Activated CD8-positive, alpha-beta memory T cell treated with anti-CD3 and anti-CD28 coated beads, Interleukin-2, amount 50 U/mL, for 1 hour (primary cell): ENCODE measurements at regions not wholly inside any gene's neighbourhood (a gene's known extent, or its start where the extent isn't known, plus 50 kb on each side); places are given as distances from the start of the nearest gene placed in this dataset.
"Not testable (repeated sequence)": the region's sequence is repeated elsewhere in the genome, so short reads cannot be mapped to it uniquely, and the experiment has no call there.

Experiments used
- DNase-seq: peaks from one replicate; pipeline ENCODE4 v3.0.0-alpha.2; 2020; ENCODE audit errors: extremely low read depth

DNA sequence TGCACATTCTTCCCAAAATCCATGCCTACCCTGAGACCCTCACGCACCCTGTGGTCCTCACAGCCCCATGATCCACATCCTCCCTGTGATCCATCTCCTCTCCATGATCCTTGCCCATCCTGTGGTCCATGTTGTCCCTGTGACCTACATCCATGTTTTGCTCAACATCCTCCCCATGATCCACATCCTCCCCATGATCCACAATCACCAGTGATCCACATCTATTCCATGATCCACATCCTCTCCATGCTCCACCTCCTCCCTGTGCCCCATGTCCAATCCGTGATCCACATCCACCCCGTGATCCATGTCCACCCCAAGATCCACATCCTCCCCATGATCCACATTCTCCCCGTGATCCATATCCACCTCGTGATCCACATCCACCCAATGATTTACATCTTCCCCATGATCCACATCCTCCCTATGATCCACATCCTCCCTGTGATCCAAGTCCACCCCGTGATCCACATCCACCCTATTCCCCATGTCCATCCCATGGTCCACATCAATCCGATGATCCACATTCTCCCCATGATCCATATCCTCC lies 281.2 kb downstream of the MYCN start:
- DNase-seq, result no peak

DNA sequence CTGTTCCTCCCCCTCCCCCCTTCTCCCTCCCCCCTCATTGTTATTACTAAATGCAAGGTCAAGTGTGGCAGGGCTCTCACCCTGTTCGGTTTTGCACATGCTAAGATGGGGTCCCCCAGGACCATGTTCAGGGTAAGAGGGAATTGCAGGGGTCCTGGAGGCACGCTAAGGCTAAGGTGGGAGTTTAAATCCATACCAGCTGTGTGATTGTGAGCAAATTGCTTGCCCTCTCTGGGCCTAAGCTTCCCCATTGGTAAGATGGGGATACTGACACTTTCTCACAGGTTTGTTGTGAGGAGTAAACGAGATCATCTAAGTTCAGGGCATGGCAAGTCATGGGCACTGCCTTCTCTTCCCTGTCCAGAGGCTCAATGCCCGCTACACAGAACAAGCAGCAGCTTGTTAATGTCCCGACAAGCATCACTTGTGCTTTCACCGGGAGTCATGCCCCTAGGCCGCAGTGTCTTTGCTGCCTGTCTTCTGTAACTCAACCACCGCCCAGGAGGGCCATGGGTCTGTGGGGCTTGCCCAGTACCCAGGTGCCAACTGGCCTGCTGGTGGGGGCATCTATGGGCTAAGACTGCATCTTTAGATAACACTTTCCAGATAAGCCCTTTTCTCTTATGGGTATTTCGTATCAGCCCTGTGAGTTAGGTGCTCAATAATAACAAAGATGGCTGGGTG lies 279.1 kb downstream of the MYCN start:
- no peak for DNase-seq

- no peak for DNase-seq
Observed at GRCh38 chr2:16218625-16219024, 278.3 kb downstream of the MYCN start.

- no peak for DNase-seq
Observed at GRCh38 chr2:16218161-16218560, 277.8 kb downstream of the MYCN start.

GRCh38 chr2:16217741-16218140 lies 277.4 kb downstream of the MYCN start:
- not testable (repeated sequence) for DNase-seq

- no peak for DNase-seq
Observed at GRCh38 chr2:16217291-16217690, 276.9 kb downstream of the MYCN start.

DNA sequence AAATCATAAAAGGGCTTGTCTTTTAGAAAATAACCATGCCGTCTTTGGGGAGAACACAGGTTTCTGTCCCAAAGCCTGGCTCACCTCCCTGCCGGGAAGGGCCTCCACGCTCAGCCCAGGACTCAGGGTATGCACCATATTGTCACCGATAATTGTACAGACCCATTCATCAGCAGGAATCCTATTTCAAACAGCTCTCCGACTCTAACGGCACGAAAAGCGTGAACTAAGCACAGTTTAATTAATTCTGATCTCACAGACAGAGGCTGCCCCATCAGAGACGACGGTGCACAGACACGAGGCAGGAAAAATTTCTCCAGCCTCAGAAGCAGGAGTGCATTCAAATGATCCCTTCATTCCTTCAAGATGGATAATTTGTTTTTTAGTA lies 276.2 kb downstream of the MYCN start:
- no peak for DNase-seq

GRCh38 chr2:16215902-16216557 lies 275.7 kb downstream of the MYCN start:
- DNase-seq, result no peak

- no peak for DNase-seq
Observed at GRCh38 chr2:16214861-16215260, 274.5 kb downstream of the MYCN start.

DNA sequence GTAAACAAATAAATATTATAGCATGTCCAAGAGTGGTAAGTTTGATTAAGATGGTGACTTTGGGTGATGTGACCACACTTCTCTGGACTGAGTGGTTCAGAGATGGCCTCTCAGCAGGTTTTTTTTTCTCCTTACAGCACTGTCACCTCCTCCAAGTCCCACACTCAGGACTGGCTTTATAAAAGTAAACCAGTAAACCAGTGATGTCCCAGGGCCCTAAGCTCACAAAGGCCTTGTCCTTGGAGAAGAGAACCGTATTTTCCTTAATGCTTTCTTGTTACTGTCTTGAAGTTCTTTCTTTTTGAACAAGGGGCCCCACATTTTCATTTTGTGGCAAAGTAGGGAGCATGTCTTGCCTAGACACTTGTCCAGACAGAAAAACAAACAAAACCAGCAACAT lies 274.0 kb downstream of the MYCN start:
- no peak for DNase-seq

DNA sequence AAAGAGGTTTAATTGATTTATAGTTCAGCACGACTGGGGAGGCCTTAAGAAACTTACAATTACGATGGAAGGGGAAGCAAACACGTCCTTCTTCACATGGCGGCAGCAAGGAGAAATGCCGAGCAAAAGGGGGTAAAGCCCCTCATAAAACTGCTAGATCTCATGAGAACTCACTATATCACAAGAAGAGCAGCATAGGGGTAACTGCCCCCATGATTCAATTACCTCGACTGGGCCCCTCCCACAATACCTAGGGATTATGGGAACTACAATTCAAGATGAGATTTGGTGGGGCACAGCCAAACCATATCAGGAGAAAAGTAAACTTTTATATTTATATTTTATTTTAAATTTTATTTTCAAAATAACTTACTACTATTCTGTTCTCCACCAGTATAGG lies 272.0 kb downstream of the MYCN start:
- no peak for DNase-seq

DNA sequence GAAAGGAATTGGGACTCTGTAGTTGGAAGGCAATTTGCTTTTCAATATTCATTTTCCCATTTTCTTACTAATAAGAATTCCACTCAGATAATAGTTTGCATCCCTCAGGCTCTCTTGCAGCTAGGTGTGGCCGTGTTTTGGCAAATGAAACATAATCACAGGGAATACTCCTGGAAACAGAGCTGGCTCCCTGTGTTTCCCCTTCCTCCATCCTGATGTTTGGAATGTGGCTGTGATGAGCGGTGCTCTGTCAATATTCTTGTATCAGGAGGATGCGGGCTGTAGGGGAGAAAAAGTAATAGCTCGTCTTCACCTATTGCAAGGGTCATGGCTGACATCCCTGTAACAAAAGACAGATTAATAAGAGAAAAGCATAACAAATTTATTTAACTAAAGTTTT lies 271.0 kb downstream of the MYCN start:
- no peak for DNase-seq

- DNase-seq, result no peak
Observed at GRCh38 chr2:16210841-16211240, 270.5 kb downstream of the MYCN start.

DNA sequence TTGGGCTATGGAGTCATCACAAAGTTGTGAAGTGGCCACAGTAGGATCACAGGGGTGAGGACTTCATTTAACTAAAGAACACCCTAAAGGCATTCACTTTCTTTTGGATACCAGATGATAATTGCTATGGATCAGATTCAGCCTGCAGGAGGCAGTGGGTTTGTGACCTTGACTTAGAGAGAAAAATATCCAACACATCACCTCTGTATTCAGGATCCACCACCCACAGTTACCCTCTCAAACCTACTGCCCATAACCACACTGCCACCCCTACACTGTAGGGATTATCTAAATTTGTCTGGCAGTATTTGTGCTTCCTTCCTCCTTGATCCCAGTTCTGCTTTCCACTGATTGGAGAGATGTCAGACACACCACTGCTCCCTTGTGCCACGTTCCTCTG lies 269.4 kb downstream of the MYCN start:
- no peak for DNase-seq

DNA sequence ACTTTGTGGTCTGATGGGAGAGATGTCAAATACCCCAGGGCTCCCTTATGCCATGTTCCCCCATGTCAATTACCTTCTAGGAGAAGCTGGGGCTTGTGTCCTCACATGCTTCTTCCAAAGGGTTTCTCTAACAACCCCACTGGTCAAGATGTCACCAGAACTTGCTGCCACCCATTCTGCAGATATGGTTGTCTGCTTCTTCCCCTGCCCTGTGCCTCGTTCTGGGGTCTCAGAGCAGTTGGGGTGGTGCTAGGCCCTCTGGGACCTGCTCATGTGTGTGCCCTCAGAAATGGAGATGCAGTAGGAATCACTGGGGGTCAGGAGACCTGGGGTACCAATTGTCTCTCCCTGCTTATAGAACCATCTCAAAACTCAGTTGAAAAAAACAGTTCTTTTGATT lies 268.6 kb downstream of the MYCN start:
- DNase-seq, result no peak

GRCh38 chr2:16208241-16208797 lies 268.0 kb downstream of the MYCN start:
- DNase-seq, result no peak

- no peak for DNase-seq
Observed at GRCh38 chr2:16207611-16208010, 267.3 kb downstream of the MYCN start.

- no peak for DNase-seq
Observed at GRCh38 chr2:16207151-16207550, 266.8 kb downstream of the MYCN start.

DNA sequence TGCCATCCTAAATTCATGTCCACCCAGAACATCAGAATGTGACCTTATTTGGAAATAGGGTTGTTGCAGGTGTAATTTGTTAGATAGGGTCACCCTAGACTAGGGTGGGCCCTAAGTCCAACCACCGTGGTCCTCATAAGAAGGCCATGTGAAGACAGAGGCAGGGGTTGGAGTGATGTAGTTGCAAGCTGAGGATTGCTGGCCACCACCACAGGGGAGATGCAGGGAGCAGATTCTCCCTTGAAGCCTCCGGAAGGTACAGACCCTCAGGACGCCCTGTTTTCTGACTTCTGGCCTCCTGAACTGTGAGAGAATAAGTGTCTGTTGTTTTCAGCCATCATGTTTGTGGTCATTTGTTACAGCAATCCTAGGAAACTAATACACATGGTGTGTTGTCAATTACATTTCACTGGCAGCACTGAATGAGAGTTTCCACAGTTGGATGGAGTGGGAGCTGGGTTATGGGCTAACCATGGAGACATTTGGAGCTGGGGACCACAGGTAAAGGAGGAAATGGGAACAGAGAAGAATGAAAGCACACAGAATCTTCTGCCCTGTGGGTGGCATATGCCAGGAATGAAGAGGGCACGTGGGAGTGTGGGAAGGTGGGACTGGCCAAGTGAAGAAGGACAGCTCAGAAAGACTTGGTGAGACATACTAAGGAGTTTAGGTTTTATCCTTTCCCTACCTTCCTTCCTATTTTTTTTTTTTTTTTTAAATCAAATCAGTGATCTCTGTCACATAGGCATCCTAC lies 266.0 kb downstream of the MYCN start:
- DNase-seq, result no peak

DNA sequence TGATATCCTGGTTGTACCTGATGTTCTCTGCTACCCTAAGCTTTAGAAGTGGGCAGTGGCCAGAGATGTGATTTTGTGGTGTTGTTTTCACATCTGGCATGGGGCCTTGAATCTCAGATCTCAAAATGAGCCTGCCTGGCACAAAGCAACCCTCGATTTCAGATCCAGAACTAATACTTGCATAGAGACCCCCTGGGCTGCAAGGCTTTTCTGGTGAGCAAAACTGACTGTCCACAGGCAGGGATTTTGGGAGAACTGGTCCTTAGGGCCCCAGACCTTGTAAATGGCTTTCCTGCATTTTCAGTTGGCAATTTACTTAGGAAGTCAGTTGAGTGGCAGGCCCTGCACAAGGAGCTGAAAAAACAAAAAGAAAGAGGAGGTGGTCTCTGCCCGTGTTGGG lies 265.3 kb downstream of the MYCN start:
- DNase-seq, result no peak

DNA sequence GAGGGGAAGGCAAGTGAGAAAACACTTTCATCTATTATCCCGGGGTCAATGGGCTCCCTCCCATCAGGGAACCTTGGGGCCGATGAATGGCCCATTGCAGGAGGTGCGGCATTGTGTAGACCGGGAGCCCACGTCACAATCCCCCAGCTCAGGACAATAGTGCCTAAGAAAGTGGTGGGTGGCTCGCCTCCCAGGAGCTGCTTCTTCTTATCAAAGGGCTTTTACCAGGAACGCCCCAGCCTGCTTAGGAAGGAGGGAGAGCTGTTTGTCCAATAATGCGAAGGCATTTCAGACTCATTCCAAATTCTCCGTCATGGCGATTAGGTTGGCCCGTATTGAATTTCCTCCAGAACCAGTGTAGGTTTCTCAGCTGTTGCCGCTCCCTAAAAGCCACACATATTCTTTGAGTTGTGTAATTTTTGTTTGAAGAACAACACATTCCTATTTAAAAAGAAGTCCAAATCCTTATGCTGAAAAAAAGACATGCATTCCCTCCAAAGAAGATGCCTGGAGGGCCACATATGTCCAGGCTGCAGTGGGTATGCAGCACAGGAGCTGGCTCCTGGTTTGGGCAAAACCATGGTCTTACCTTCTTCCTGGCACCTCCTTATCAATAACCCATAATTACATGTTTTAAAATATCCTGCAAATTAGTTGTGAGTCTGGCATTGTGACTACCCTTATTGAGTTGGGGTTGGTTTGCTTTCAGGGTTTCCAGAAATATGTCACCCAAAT lies 264.7 kb downstream of the MYCN start:
- no peak for DNase-seq

- DNase-seq, result no peak
Observed at GRCh38 chr2:16204251-16204650, 263.9 kb downstream of the MYCN start.
